T-cell (primary cell): ENCODE measurements at regions not wholly inside any gene's neighbourhood (a gene's known extent, or its start where the extent isn't known, plus 50 kb on each side); places are given as distances from the start of the nearest gene placed in this dataset.

Source experiments
- ATAC-seq, 4 experiments: fragments of 200-7000 bp in 3 of 4; fragments of 150-1000 bp in 1 of 4; cut with Tn5 transposase; replicated peaks in 1 of 4; 1 replicate in 3 of 4; 2 replicates in 1 of 4; pipeline ENCODE4 v1.10.0; 2021; ENCODE audit warnings: moderate library complexity in 3 of 4, mild to moderate bottlenecking in 2 of 4, moderate number of reproducible peaks in 1 of 4
- CTCF ChIA-PET, 2 donors: fragments of 300-600 bp; sonication (Branson Sonifier 250); formaldehyde crosslinking; loops; one replicate each; lab custom pipeline; 2022; ENCODE audit warnings: antibody characterized with exemption in 2 of 2; lab: Charles Lee
- POLR2A ChIA-PET, 2 donors: fragments of 300-600 bp; sonication (Branson Sonifier 250); formaldehyde crosslinking; loops; one replicate each; lab custom pipeline; 2022; ENCODE audit warnings: antibody characterized with exemption in 2 of 2; lab: Charles Lee
- DNase-seq, 35 experiments: peaks; one replicate each; pipeline versions ENCODE4 v3.0.0 to v3.0.0-alpha.2; 2013 to 2023
- H3K27ac ChIP-seq: one replicate; pipeline ENCODE4 v1.5.1; 2013; ENCODE audit warnings: low read length
- H3K27me3 ChIP-seq, 2 experiments: replicated peaks in 1 of 2; 1 replicate in 1 of 2; 2 replicates in 1 of 2; pipeline versions ENCODE4 v1.6.1 to v1.7.0; 2013; ENCODE audit warnings: low read length in 1 of 2, mixed read lengths in 1 of 2; ENCODE audit not compliant: control insufficient read depth in 2 of 2, insufficient read depth in 2 of 2; ENCODE audit errors: extremely low read depth in 1 of 2
- H3K36me3 ChIP-seq, 2 donors: 1 replicate in 1 of 2; 2 replicates in 1 of 2; pipeline versions ENCODE4 v1.6.1 to v1.7.0; 2013; ENCODE audit warnings: low read length in 1 of 2; ENCODE audit not compliant: control insufficient read depth in 2 of 2, insufficient read depth in 1 of 2; ENCODE audit errors: extremely low read depth in 1 of 2
- H3K4me1 ChIP-seq, 2 experiments: 1 replicate in 1 of 2; 2 replicates in 1 of 2; pipeline versions ENCODE4 v1.6.1 to v1.7.0; 2013; ENCODE audit warnings: low read length in 2 of 2, mixed read lengths in 1 of 2; ENCODE audit not compliant: insufficient read depth in 2 of 2, control insufficient read depth in 1 of 2; ENCODE audit errors: extremely low read depth in 1 of 2
- H3K4me3 ChIP-seq, 2 donors: 1 replicate in 1 of 2; 2 replicates in 1 of 2; pipeline versions ENCODE4 v1.5.1 to v1.7.0; 2013; ENCODE audit warnings: mild to moderate bottlenecking in 2 of 2, low read length in 1 of 2, moderate library complexity in 1 of 2; ENCODE audit not compliant: control insufficient read depth in 1 of 2; ENCODE audit errors: extremely low read depth in 1 of 2
- H3K9me3 ChIP-seq: 2 replicates; pipeline ENCODE4 v1.7.0; 2013
- H3K27ac Mint-ChIP-seq, 2 donors: one replicate each; pipeline ENCODE4 v1.8.0; 2020 to 2021; ENCODE audit warnings: mild to moderate bottlenecking in 2 of 2, mixed read lengths in 2 of 2
- H3K27me3 Mint-ChIP-seq, 2 donors: one replicate each; pipeline ENCODE4 v1.8.0; 2021 to 2022; ENCODE audit warnings: mixed read lengths in 2 of 2
- H3K36me3 Mint-ChIP-seq: one replicate; pipeline ENCODE4 v1.8.0; 2021; ENCODE audit warnings: mixed read lengths
- H3K4me1 Mint-ChIP-seq, 3 donors: one replicate each; pipeline ENCODE4 v1.8.0; 2020 to 2022; ENCODE audit warnings: mixed read lengths in 3 of 3, mild to moderate bottlenecking in 1 of 3
- H3K4me3 Mint-ChIP-seq, 3 donors: one replicate each; pipeline ENCODE4 v1.8.0; 2020 to 2022; ENCODE audit warnings: mild to moderate bottlenecking in 3 of 3, mixed read lengths in 3 of 3, moderate library complexity in 3 of 3
- H3K9me3 Mint-ChIP-seq, 3 donors: one replicate each; pipeline ENCODE4 v1.8.0; 2020 to 2022; ENCODE audit warnings: mixed read lengths in 3 of 3
- WGBS: methylation state at CpG from one replicate; pipeline ENCODE4 v1.1.5; 2013; ENCODE audit warnings: missing lambda C conversion rate; ENCODE audit not compliant: insufficient coverage; 5-methylcytosine and 5-hydroxymethylcytosine counted together

- H3K27me3 Mint-ChIP-seq, result peaks cover 48 to 50% of the 10 kb centered on the region in 2 donors
- Histone ChIP-seq H3K4me1 (no peaks in the 10 kb centered on the region), H3K36me3 (no peaks in the 10 kb centered on the region), H3K27me3 (peaks cover 0 to 32% of the 10 kb centered on the region in 2 experiments), H3K4me3 (no peak overlapping the region), H3K9me3 (no peaks in the 10 kb centered on the region), H3K27ac (no peak overlapping the region)
- DNase-seq (no peak), ATAC-seq (no peak)
- ChIA-PET CTCF (no interaction called here), POLR2A (no interaction called here)
- no peak overlapping the region for H3K27ac Mint-ChIP-seq
- WGBS, result 67% methylated on average over 8 of the region's 9 CpGs
- H3K36me3 Mint-ChIP-seq, result no peaks in the 10 kb centered on the region
- H3K4me3 Mint-ChIP-seq, result no peak overlapping the region
- no peaks in the 10 kb centered on the region for H3K4me1 Mint-ChIP-seq
- H3K9me3 Mint-ChIP-seq, result peaks cover 0 to 4% (median under 1%) of the 10 kb centered on the region in 3 donors
Measured at GRCh38 chr1:29384496-29385015, 148.2 kb downstream of the PTPRU start.

- Mint-ChIP-seq H3K4me1 (no peaks in the 10 kb centered on the region), H3K27ac (no peak overlapping the region), H3K27me3 (peaks cover 50 to 51% of the 10 kb centered on the region in 2 donors), H3K36me3 (no peaks in the 10 kb centered on the region), H3K9me3 (peaks cover 4 to 7% (median 6%) of the 10 kb centered on the region in 3 donors), H3K4me3 (no peak overlapping the region)
- ATAC-seq (no peak), DNase-seq (no peak)
- 34% methylated on average over 3 of the region's 7 CpGs for WGBS
- peaks cover 2% of the 10 kb centered on the region for H3K9me3 ChIP-seq
- H3K4me3 ChIP-seq, result no peak overlapping the region
- POLR2A ChIA-PET, result no interaction called here
- peaks cover 0 to 32% of the 10 kb centered on the region in 2 experiments for H3K27me3 ChIP-seq
- CTCF ChIA-PET, result no interaction called here
- H3K36me3 ChIP-seq, result no peaks in the 10 kb centered on the region
- H3K4me1 ChIP-seq, result no peaks in the 10 kb centered on the region
- no peak overlapping the region for H3K27ac ChIP-seq
Measured at GRCh38 chr1:29383746-29384371, 147.5 kb downstream of the PTPRU start.

- H3K4me3 Mint-ChIP-seq, result no peak overlapping the region
Measured at GRCh38 chr1:29382851-29383745, 146.8 kb downstream of the PTPRU start.

GRCh38 chr1:29381426-29381825 is 145.1 kb downstream of the PTPRU start:
- H3K4me1 ChIP-seq, result no peaks in the 10 kb centered on the region
- WGBS, result 78% methylated on average over 4 of the region's 7 CpGs
- Mint-ChIP-seq H3K36me3 (no peaks in the 10 kb centered on the region), H3K9me3 (peaks cover 7 to 22% (median 16%) of the 10 kb centered on the region in 3 donors), H3K27ac (no peak overlapping the region), H3K4me3 (no peak overlapping the region), H3K27me3 (peaks cover 34 to 48% of the 10 kb centered on the region in 2 donors), H3K4me1 (no peaks in the 10 kb centered on the region)
- H3K9me3 ChIP-seq, result peaks cover 3% of the 10 kb centered on the region
- DNase-seq (no peak), ATAC-seq (no peak)
- H3K27ac ChIP-seq, result no peak overlapping the region
- H3K27me3 ChIP-seq, result peaks cover 0 to 25% of the 10 kb centered on the region in 2 experiments
- ChIA-PET CTCF (no interaction called here), POLR2A (no interaction called here)
- no peaks in the 10 kb centered on the region for H3K36me3 ChIP-seq
- no peak overlapping the region for H3K4me3 ChIP-seq

More at GRCh38 chr1:29382851-29383745, 146.8 kb downstream of the PTPRU start:
- H3K4me1 Mint-ChIP-seq, result no peaks in the 10 kb centered on the region
- H3K27me3 Mint-ChIP-seq, result peaks cover 44 to 51% of the 10 kb centered on the region in 2 donors
- 47% methylated on average over 9 of the region's 21 CpGs for WGBS
- H3K36me3 ChIP-seq, result no peaks in the 10 kb centered on the region
- no peaks in the 10 kb centered on the region for H3K36me3 Mint-ChIP-seq
- H3K27ac Mint-ChIP-seq, result no peak overlapping the region
- peaks cover 0 to 30% of the 10 kb centered on the region in 2 experiments for H3K27me3 ChIP-seq
- ATAC-seq, result no peak
- peaks cover 3% of the 10 kb centered on the region for H3K9me3 ChIP-seq
- peaks cover 4 to 14% (median 14%) of the 10 kb centered on the region in 3 donors for H3K9me3 Mint-ChIP-seq
- DNase-seq, result no peak
- H3K4me1 ChIP-seq, result no peaks in the 10 kb centered on the region
- ChIA-PET CTCF (no interaction called here), POLR2A (no interaction called here)
- no peak overlapping the region for H3K4me3 ChIP-seq
- no peak overlapping the region for H3K27ac ChIP-seq

GRCh38 chr1:29380532-29380931 is 144.2 kb downstream of the PTPRU start:
- POLR2A ChIA-PET, result no interaction called here
- peaks cover 32 to 46% of the 10 kb centered on the region in 2 donors for H3K27me3 Mint-ChIP-seq
- no CpG with 5 or more reads among the region's 1 CpG for WGBS
- peaks cover 7 to 28% (median 16%) of the 10 kb centered on the region in 3 donors for H3K9me3 Mint-ChIP-seq
- H3K4me1 Mint-ChIP-seq, result no peaks in the 10 kb centered on the region
- CTCF ChIA-PET, result no interaction called here
- H3K4me1 ChIP-seq, result no peaks in the 10 kb centered on the region
- H3K36me3 Mint-ChIP-seq, result no peaks in the 10 kb centered on the region
- DNase-seq, result no peak
- no peak overlapping the region for H3K27ac ChIP-seq
- peaks cover 3% of the 10 kb centered on the region for H3K9me3 ChIP-seq
- H3K27ac Mint-ChIP-seq, result no peak overlapping the region
- no peak for ATAC-seq
- peaks cover 0 to 24% of the 10 kb centered on the region in 2 experiments for H3K27me3 ChIP-seq
- H3K36me3 ChIP-seq, result no peaks in the 10 kb centered on the region
- no peak overlapping the region for H3K4me3 ChIP-seq
- H3K4me3 Mint-ChIP-seq, result no peak overlapping the region

- Mint-ChIP-seq H3K9me3 (peaks cover 7 to 35% (median 16%) of the 10 kb centered on the region in 3 donors), H3K4me3 (no peak overlapping the region), H3K36me3 (no peaks in the 10 kb centered on the region), H3K27me3 (peaks cover 35 to 49% of the 10 kb centered on the region in 2 donors), H3K27ac (no peak overlapping the region), H3K4me1 (no peaks in the 10 kb centered on the region)
- no peak overlapping the region for H3K27ac ChIP-seq
- H3K36me3 ChIP-seq, result no peaks in the 10 kb centered on the region
- DNase-seq (no peak), ATAC-seq (no peak)
- 32% methylated on average over 6 of the region's 7 CpGs for WGBS
- H3K27me3 ChIP-seq, result peaks cover 0 to 16% of the 10 kb centered on the region in 2 experiments
- ChIA-PET CTCF (no interaction called here), POLR2A (no interaction called here)
- peaks cover 3% of the 10 kb centered on the region for H3K9me3 ChIP-seq
- H3K4me3 ChIP-seq, result no peak overlapping the region
- H3K4me1 ChIP-seq, result no peaks in the 10 kb centered on the region
Measured at GRCh38 chr1:29379443-29380073, 143.2 kb downstream of the PTPRU start.
